HCT116 (cell line): ENCODE measurements at regions not wholly inside any gene's neighbourhood (a gene's known extent, or its start where the extent isn't known, plus 50 kb on each side); places are given as distances from the start of the nearest gene placed in this dataset.

Experiments used
- ATAC-seq: fragments of 200-7000 bp; cut with Tn5 transposase; 2 replicates; pipeline ENCODE4 v1.9.1; 2020; ENCODE audit warnings: mild to moderate bottlenecking, moderate library complexity
- BruUV-seq: library from RNA; stranded (reverse); fragments of 400-500 nt; replicated peaks from 2 replicates; lab custom pipeline; 2021; lab: Mats Ljungman, UMichigan
- CTCF ChIA-PET: fragments of 300-600 bp; sonication (Branson Sonifier 250); formaldehyde crosslinking; loops from one replicate; lab custom pipeline; 2021; ENCODE audit warnings: antibody characterized with exemption; lab: Charles Lee
- POLR2A ChIA-PET: fragments of 300-600, 350-600 bp; sonication (Branson Sonifier 250); formaldehyde crosslinking; loops from one replicate; lab custom pipeline; 2021; ENCODE audit warnings: antibody characterized with exemption; lab: Charles Lee
- RAD21 ChIA-PET, 2 experiments: fragments of 300-600 bp; sonication (Branson Sonifier 250); formaldehyde crosslinking; loops; one replicate each; lab custom pipeline; 2023; ENCODE audit warnings: low total read pairs in 2 of 2; ENCODE audit not compliant: uncharacterized antibody in 2 of 2, unreplicated experiment in 2 of 2, low non-redundant PET in 1 of 2; lab: Charles Lee
- DNase-seq: peaks from one replicate; pipeline ENCODE4 v3.0.0-alpha.2; 2010; ENCODE audit warnings: low read depth, low spot score
- H2AFZ ChIP-seq: fragments of 200-600 bp; shearing (Covaris generic), sonication (generic); 2 replicates; pipeline ENCODE4 v1.6.1; 2017; ENCODE audit warnings: low read depth, mixed run types, mixed read lengths, antibody characterized with exemption, low read length; ENCODE audit not compliant: poor library complexity, severe bottlenecking
- H3K27ac ChIP-seq: 2 replicates; pipeline ENCODE4 v1.5.1; 2012; ENCODE audit warnings: low read depth, low read length
- H3K27me3 ChIP-seq: fragments of 200-600 bp; sonication (generic); 2 replicates; pipeline ENCODE4 v1.6.1; 2016; ENCODE audit warnings: mixed run types, low read length, mixed read lengths; ENCODE audit not compliant: insufficient read depth
- H3K36me3 ChIP-seq, 2 experiments: fragments of 200-500 bp in 1 of 2; fragments of 200-600 bp in 1 of 2; sonication (Bioruptor generic) in 1 of 2; sonication (generic) in 1 of 2; 2 replicates each; pipeline versions ENCODE4 v1.5.1 to v1.6.1; 2014 to 2016; ENCODE audit warnings: low read length in 2 of 2, inconsistent platforms in 1 of 2, mixed read lengths in 1 of 2, mixed run types in 1 of 2; ENCODE audit not compliant: insufficient read depth in 2 of 2, control insufficient read depth in 1 of 2
- H3K4me1 ChIP-seq, 2 experiments: fragments of 200-600 bp in 1 of 2; sonication (generic) in 1 of 2; 2 replicates each; pipeline versions ENCODE4 v1.5.1 to v1.6.1; 2012 to 2017; ENCODE audit warnings: low read length in 2 of 2, inconsistent platforms in 1 of 2, mild to moderate bottlenecking in 1 of 2, mixed read lengths in 1 of 2, mixed run types in 1 of 2, moderate library complexity in 1 of 2; ENCODE audit not compliant: insufficient read depth in 2 of 2, control insufficient read depth in 1 of 2
- H3K4me2 ChIP-seq: fragments of 200-600 bp; sonication (generic); 2 replicates; pipeline ENCODE4 v1.6.1; 2017; ENCODE audit warnings: mixed run types, low read length, mixed read lengths
- H3K4me3 ChIP-seq, 2 experiments: fragments of 200-600 bp in 1 of 2; sonication (generic) in 1 of 2; replicated peaks in 1 of 2; 2 replicates each; pipeline ENCODE4 v1.5.1; 2011 to 2016; ENCODE audit warnings: low read length in 2 of 2, control low read depth in 1 of 2, low read depth in 1 of 2, mild to moderate bottlenecking in 1 of 2, mixed read lengths in 1 of 2, mixed run types in 1 of 2
- H3K79me2 ChIP-seq: fragments of 200-600 bp; sonication (generic); 2 replicates; pipeline ENCODE4 v1.6.1; 2017; ENCODE audit warnings: mild to moderate bottlenecking, mixed run types, low read length, moderate library complexity, mixed read lengths; ENCODE audit not compliant: insufficient read depth
- H3K9ac ChIP-seq: fragments of 200-600 bp; sonication (generic); 2 replicates; pipeline ENCODE4 v1.6.1; 2016; ENCODE audit warnings: low read length, mixed read lengths
- H3K9me2 ChIP-seq: fragments of 200-600 bp; sonication (generic), shearing (Covaris generic); 2 replicates; pipeline ENCODE4 v1.6.1; 2017; ENCODE audit warnings: mixed run types, mild to moderate bottlenecking, moderate library complexity; ENCODE audit not compliant: insufficient read depth
- H3K9me3 ChIP-seq, 2 experiments: fragments of 200-500 bp in 1 of 2; fragments of 200-600 bp in 1 of 2; sonication (Bioruptor generic) in 1 of 2; sonication (generic) in 1 of 2; 2 replicates each; pipeline ENCODE4 v1.6.1; 2014 to 2017; ENCODE audit warnings: low read length in 2 of 2, mixed read lengths in 2 of 2, inconsistent platforms in 1 of 2, low read depth in 1 of 2, mild to moderate bottlenecking in 1 of 2, mixed run types in 1 of 2, moderate library complexity in 1 of 2; ENCODE audit not compliant: control insufficient read depth in 1 of 2, insufficient read depth in 1 of 2
- H4K20me1 ChIP-seq: fragments of 200-600 bp; sonication (generic), shearing (Covaris generic); 2 replicates; pipeline ENCODE4 v1.6.1; 2017; ENCODE audit warnings: mixed run types, mild to moderate bottlenecking, moderate library complexity; ENCODE audit not compliant: insufficient read depth
- EGR1 ChIP-seq: IDR thresholded peaks from 2 replicates; pipeline ENCODE4 v1.6.1; 2012; ENCODE audit warnings: low read depth
- ELF1 ChIP-seq: IDR thresholded peaks from 2 replicates; pipeline ENCODE4 v1.6.1; 2012; ENCODE audit warnings: low read depth, borderline replicate concordance
- EZH2phosphoT487 ChIP-seq: fragments of 200-600 bp; IDR thresholded peaks from 2 replicates; pipeline ENCODE4 v1.6.1; 2018; ENCODE audit warnings: antibody characterized with exemption, borderline replicate concordance
- JUND ChIP-seq: IDR thresholded peaks from 2 replicates; pipeline ENCODE4 v1.6.1; 2012
- POLR2AphosphoS5 ChIP-seq: IDR thresholded peaks from 2 replicates; pipeline ENCODE4 v1.6.1; 2011; ENCODE audit warnings: mild to moderate bottlenecking, low read depth, low read length, moderate library complexity
- RAD21 ChIP-seq: IDR thresholded peaks from 2 replicates; pipeline ENCODE4 v1.6.1; 2012; ENCODE audit warnings: low read depth, mild to moderate bottlenecking
- SP1 ChIP-seq: IDR thresholded peaks from 2 replicates; pipeline ENCODE4 v1.6.1; 2012; ENCODE audit warnings: low read depth
- SRF ChIP-seq: IDR thresholded peaks from 2 replicates; pipeline ENCODE4 v1.6.1; 2012; ENCODE audit warnings: low read depth
- intact Hi-C: fragments of 100-400 bp; cut with micrococcal nuclease; formaldehyde crosslinking; loops from 2 replicates; pipeline ENCODE4 v1.10.0; 2022
- TF ChIP-seq, protein P1 (sequence below), 3 experiments: fragments of 200-600 bp in 1 of 3; sonication (generic) in 1 of 3; IDR thresholded peaks in 2 of 3; conservative IDR thresholded peaks in 1 of 3; 2 replicates each; pipeline ENCODE4 v1.5.1; 2012 to 2017; ENCODE audit warnings: low read depth in 2 of 3, low read length in 2 of 3, antibody characterized with exemption in 1 of 3, borderline replicate concordance in 1 of 3, control low read depth in 1 of 3, mild to moderate bottlenecking in 1 of 3, mixed read lengths in 1 of 3, mixed run types in 1 of 3, moderate library complexity in 1 of 3; ENCODE audit not compliant: insufficient read depth in 1 of 3
- TF ChIP-seq, protein P2 (sequence below): IDR thresholded peaks from 2 replicates; pipeline ENCODE4 v1.6.1; 2012

DNA sequence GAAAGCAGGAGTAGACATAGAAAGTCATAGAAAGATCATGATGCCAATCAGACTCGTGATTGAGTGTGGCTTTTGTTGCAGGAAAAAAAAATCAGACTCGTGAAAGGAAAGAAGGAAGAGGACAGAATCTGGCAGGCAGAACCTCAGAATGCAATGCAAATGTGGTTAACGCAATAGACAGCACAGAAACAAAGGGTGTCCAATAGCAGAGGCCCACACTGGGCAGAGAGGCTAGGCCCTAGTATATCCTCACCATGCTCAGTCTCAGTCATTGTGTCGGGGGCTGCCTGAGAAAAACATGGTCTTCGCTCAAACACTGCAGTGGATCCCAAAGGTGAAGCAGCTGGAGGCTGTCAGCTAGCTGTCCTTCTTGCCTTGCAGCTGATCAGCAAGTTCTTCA, 102.8 kb upstream of the MAOA start:
- BruUV-seq: no TSS peak
- Histone ChIP-seq H3K36me3 (no peaks in the 10 kb centered on the region), H3K4me3 (no peak overlapping the region), H3K9me3 (no peaks in the 10 kb centered on the region), H3K4me2 (no peak overlapping the region), H3K79me2 (no peaks in the 10 kb centered on the region), H3K27me3 (no peaks in the 10 kb centered on the region), H3K27ac (no peak overlapping the region), H4K20me1 (no peaks in the 10 kb centered on the region), H3K9me2 (no peaks in the 10 kb centered on the region), H3K9ac (no peak overlapping the region), H3K4me1 (peaks cover 0 to 10% of the 10 kb centered on the region in 2 experiments; a peak in 1 of 4 replicates), H2AFZ (no peak overlapping the region)
- ATAC-seq: no peak
- intact Hi-C loops: loop anchor here (10.0 kb wide), 1 partner anchor 1758 kb away; no protein-coding TSS in a partner anchor
- TF ChIP-seq EZH2phosphoT487: no peak
- TF ChIP-seq EGR1: no peak
- no peak for TF ChIP-seq SRF
- TF ChIP-seq, protein P1, sequence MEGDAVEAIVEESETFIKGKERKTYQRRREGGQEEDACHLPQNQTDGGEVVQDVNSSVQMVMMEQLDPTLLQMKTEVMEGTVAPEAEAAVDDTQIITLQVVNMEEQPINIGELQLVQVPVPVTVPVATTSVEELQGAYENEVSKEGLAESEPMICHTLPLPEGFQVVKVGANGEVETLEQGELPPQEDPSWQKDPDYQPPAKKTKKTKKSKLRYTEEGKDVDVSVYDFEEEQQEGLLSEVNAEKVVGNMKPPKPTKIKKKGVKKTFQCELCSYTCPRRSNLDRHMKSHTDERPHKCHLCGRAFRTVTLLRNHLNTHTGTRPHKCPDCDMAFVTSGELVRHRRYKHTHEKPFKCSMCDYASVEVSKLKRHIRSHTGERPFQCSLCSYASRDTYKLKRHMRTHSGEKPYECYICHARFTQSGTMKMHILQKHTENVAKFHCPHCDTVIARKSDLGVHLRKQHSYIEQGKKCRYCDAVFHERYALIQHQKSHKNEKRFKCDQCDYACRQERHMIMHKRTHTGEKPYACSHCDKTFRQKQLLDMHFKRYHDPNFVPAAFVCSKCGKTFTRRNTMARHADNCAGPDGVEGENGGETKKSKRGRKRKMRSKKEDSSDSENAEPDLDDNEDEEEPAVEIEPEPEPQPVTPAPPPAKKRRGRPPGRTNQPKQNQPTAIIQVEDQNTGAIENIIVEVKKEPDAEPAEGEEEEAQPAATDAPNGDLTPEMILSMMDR (IDR thresholded peaks at IDR 0.05 in 2 of 3, conservative IDR thresholded peaks at IDR 0.05 in 1 of 3; ENCODE audit: borderline replicate concordance in 1 of 3, insufficient read depth in 1 of 3, low read depth in 2 of 3, low read length in 2 of 3): no peak
- no peak for TF ChIP-seq JUND
- no peak for TF ChIP-seq ELF1
- ChIA-PET RAD21 (interaction anchor here in 1 of 2 experiments (0.6 kb wide), 1 partner anchor 204 kb away, joined by 7 read pairs; no protein-coding TSS in a partner anchor), POLR2A (no interaction called here), CTCF (no interaction called here)
- DNase-seq: no peak

DNA sequence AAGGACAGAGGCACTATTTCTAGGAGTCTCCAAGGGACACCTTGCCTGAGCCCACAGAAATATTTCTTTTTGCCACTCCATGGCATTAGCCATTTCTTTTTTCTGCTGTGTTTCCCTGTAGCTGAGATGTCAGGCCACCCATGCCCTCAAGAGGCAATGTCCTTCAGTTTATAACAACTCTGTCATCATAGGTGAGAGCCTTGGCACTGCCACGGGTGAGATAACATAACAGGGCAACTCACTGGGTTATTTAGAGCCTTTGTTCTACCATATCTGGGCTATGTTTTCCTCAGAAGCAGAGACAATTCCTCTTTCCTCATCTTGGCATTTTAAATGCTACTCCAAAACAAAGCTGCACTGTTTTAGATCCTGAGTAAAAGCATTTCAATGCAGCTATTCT, 99.9 kb upstream of the MAOA start:
- no peaks in the 10 kb centered on the region for H3K9me3 ChIP-seq
- no peak for DNase-seq
- intact Hi-C loops: loop anchor here (5.0 to 10.0 kb wide), 2 partner anchors 879 to 1761 kb away; no protein-coding TSS in a partner anchor
- H3K9me2 ChIP-seq: no peaks in the 10 kb centered on the region
- no peaks in the 10 kb centered on the region for H3K36me3 ChIP-seq
- no peak overlapping the region for H3K27ac ChIP-seq
- H2AFZ ChIP-seq: no peak overlapping the region
- H3K27me3 ChIP-seq: no peaks in the 10 kb centered on the region
- no TSS peak for BruUV-seq
- H3K4me2 ChIP-seq: no peak overlapping the region
- no peaks in the 10 kb centered on the region for H3K79me2 ChIP-seq
- CTCF ChIA-PET: interaction anchor here (2.3 kb wide), 1 partner anchor 207 kb away, joined by 22 read pairs; no protein-coding TSS in a partner anchor
- POLR2A ChIA-PET: no interaction called here
- H3K4me3 ChIP-seq: no peak overlapping the region
- TF ChIP-seq EGR1 (no peak), RAD21 (no peak), POLR2AphosphoS5 (no peak), SP1 (no peak)
- TF ChIP-seq, protein P1 (IDR thresholded peaks at IDR 0.05 in 2 of 3, conservative IDR thresholded peaks at IDR 0.05 in 1 of 3; ENCODE audit: borderline replicate concordance in 1 of 3, insufficient read depth in 1 of 3, low read depth in 2 of 3, low read length in 2 of 3): no peak
- TF ChIP-seq, protein P2, sequence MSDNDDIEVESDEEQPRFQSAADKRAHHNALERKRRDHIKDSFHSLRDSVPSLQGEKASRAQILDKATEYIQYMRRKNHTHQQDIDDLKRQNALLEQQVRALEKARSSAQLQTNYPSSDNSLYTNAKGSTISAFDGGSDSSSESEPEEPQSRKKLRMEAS: no peak
- TF ChIP-seq, all 23 proteins: peak for 0
- no peak overlapping the region for H3K9ac ChIP-seq
- no peaks in the 10 kb centered on the region for H4K20me1 ChIP-seq
- no peak for ATAC-seq
- RAD21 ChIA-PET: interaction anchor here in 1 of 2 experiments (0.6 kb wide), 1 partner anchor 419 kb away, joined by 3 read pairs; no protein-coding TSS in a partner anchor
- H3K4me1 ChIP-seq: peaks cover 0 to 10% of the 10 kb centered on the region in 2 experiments; a peak in 1 of 4 replicates
